HG03378 (cell line): ENCODE measurements at regions not wholly inside any gene's neighbourhood (a gene's known extent, or its start where the extent isn't known, plus 50 kb on each side); places are given as distances from the start of the nearest gene placed in this dataset.
"Not testable (repeated sequence)": the region's sequence is repeated elsewhere in the genome, so short reads cannot be mapped to it uniquely, and the experiment has no call there.

Source experiments
- ATAC-seq: cut with Tn5 transposase; IDR thresholded peaks from one replicate; pipeline ENCODE4 v1.9.1; 2021; ENCODE audit warnings: mild to moderate bottlenecking, moderate library complexity; ENCODE audit not compliant: unreplicated experiment

DNA sequence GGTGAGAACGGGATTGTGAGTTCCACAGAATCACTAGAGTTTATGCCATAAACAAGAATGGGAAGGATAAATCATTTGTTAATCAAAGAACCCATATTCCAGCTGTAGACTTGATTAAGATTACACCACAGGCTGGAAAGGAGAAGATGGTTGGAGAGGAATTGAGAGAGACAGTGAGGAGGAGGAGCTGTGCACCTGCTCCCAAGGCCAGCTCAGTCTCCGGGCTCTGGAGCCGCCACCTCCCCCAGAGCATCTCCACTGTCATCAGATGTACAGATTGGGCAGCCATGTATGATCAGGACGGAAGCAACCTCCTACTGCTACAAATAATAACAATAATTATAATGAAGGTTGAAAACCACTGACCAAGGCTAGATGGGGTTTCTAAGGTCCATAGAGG is 170.0 kb downstream of the MINAR1 start:
- ATAC-seq: no peak

DNA sequence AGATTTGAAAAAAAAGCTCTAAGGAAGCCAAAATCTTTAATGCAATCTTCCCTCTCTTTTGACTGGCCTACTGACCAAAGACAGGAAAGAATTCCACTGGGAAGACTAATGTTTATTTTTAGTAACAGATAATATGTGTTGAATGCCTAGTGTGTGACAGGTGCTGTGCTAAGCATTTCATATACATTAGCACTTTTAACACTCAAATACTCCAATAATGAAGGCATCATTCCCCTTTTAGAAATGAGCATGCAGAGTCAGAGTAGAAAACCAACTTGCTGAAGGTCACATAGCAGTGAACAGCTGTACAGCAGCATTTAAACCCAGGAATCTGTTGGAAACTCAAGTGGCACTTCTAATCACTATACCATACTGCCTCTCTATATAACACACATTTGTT is 170.6 kb downstream of the MINAR1 start:
- no peak for ATAC-seq

DNA sequence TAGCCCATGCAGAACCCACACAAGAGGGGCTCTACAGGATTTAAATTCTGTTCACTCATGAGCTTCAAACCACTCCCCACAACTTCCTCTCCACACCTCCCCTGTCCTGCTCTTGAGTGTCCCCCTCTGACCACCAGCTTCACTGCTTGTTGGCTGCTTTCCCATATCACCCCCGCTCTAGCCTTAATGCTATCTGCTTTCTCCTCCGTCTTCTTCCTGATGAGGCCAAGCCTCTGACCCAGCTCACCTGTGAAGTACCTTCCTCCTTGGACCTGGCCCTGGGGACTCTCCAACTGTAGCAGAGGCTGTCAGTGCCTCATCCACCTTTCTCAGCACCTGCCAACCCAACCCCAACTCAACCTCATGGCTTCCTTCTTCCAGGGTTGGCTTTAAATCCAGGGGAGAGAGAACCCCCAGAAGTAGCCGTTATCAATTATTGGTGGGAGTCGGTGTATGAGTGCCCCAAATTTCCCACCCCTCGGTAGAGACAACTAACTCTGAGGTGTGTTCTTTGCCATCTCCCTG is 174.8 kb downstream of the MINAR1 start:
- no peak for ATAC-seq

DNA sequence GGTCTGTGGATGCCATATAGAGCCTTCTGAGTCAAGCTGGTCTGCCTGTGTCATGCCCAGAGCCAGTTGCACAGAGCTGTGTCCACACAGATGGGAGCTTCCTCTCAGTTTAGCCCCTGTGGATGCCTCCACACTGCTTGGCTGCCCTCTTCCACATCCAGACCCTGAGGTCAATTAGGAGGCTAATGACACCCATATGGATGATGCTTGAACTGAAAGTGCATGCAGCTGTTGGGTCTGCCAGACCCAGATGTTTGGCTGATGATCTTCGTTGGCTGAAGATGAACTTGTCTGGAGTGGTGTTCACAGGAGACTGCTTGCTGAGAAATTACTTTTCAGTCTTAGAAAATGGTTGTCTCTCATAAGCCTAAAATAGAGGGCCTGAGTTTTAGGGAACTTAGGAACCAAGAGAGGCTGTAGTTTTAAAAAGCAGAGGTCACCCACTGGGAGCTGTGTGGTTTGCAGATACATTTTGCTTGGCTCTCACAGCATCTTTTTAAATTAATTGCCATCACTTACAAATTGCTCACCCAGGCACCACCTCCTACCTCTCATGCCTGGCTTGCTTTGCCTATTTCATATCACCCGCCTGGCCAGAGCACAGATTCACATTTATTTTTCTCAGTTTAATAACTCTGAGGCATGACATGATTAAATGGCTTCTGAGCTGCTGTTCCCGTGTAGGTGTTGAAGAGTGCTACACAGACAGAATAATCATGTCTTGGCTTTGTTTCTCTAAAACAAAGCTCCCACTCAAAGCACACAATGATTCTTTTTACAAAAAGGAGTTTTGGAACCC is 176.1 kb downstream of the MINAR1 start:
- ATAC-seq: no peak

DNA sequence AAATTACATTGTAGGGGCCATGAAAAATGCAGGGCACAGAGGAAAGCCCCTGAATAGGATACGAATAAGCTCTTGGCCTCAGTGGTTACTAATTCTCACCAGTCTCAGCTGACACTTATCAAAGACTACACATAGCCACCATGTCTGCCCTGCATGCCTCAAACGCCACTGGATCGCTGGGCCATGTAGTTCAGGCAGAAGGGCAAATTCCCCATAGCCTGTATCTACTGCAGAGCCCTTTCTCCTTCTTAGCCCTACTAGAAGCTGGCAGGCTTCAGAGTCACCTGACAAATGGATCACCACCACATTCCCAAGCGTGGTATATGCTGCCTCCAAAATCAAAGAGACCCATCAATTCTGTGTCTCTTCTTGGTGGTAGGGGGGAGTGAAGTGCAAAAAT is 177.4 kb downstream of the MINAR1 start:
- no peak for ATAC-seq

DNA sequence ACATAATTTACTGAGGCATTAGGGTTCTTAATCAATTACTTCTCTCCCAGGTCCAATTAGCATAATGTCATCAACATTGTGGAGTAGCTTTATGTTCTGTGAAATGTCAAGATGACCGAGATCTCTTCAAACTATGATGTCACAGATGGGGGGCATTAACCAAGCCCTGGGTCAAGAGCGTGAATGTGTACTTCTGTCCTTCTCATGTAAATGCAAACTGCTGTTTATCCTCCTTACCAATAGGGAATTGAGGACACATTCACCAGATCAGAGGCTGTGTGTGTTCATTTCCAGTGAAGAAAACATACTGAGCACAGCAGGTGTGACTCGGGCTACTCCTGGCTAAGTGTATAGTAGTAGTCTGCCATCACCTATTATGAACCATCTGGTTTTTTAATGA is 177.9 kb downstream of the MINAR1 start:
- no peak for ATAC-seq

DNA sequence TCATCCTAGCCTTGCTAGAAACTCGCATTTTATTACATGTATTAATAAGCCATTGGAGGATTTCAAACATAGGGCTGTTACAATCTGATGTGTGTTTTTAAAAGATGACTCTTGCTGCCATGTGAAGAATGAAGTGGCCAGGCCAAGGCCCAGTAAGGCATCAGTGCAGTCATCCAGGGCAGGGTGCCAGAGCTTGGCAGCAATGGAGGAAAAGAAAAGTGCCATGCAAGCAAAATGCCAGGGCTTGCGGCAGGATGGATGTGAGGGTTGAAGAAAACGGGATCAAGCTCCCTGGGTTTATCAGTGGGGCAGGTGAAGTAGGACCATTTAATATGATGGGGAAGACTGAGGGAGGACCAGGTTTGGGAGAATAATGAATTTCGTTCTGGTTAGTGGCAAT is 183.6 kb downstream of the MINAR1 start:
- ATAC-seq: no peak

DNA sequence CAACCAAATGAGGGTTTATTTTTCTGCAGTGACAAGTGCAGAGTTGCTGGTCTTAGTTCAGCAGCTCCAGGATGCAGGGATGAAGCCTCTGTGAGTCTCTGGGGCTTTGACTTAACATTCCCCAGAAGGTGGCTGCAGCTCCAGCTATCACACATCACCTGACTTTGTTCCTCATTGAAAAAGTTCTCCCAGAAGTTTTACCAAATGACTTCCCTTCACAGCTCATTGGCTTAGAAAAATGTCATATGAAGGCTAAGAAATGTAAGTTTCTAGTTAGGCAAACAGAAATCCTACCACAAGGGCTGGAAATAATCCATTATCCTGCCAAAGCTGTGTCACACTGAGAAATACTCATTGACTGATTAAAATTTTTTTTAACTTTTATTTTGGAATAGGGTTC is 184.9 kb downstream of the MINAR1 start:
- no peak for ATAC-seq

DNA sequence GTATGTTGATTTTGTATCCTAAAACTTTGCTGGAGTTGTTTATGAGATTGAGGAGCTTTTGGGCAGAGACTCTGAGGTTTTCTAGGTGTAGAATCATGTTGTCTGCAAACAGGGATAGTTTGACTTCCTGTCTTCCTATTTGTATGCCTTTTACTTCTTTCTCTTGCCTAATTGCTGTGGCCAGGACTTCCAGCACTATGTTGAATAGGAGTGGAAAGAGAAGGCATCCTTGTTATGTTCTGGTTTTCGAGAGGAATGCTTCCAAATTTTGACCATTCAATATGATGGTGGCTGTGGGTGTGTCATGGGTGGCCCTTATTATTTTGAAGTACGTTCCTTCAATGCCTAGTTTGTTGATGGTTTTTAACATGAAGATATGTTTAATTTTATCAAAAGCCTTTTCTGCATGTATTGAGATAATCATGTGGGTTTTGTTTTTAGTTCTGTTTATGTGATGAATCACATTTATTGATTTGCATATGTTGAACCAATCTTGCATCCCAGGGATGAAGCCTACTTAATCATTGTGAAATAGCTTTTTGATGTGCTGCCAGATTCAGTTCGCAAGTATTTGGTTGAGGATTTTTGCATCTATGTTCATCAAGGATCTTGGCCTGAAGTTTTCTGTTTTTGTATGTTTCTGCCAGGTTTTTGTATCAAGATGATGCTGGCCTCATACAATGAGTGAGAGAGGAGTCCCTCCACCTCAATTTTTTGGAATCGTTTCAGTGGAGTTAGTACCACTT is 188.1 kb downstream of the MINAR1 start:
- no peak for ATAC-seq

DNA sequence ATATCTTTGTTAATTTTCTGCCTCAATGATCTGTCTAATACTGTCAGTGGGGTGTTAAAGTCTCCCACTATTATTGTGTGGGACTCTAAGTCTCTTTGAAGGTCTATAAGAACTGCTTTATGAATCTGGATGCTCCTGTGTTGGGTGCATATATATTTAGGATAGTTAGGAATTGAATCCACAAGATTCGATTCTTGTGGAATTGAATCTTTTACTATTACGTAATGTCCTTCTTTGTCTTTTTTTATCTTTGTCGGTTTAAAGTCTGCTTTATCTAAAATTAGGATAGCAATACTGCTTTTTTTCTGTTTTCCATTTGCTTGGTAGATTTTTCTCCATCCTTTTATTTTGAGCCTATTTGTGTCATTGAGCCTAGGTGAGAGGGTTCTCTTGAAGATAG is 189.7 kb downstream of the MINAR1 start:
- ATAC-seq: not testable (repeated sequence)

DNA sequence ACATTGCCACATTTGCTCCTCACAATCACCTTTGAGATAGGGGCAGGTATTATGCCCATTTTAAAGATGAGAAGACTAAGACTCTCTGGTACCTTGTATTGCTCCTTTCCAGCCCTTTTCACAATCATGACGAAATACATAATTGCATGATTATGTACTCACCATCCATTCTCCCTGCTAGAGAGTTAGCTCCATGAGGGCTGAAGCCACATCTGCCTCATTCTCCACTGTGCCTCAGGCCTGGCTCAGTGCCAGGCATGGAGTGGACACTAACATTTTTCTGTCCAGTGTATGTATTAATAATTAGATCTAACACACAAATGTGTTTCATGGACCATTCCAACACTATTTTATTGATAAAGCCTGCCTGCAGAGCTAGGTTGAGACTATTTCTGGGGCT is 191.4 kb downstream of the MINAR1 start:
- ATAC-seq: no peak

DNA sequence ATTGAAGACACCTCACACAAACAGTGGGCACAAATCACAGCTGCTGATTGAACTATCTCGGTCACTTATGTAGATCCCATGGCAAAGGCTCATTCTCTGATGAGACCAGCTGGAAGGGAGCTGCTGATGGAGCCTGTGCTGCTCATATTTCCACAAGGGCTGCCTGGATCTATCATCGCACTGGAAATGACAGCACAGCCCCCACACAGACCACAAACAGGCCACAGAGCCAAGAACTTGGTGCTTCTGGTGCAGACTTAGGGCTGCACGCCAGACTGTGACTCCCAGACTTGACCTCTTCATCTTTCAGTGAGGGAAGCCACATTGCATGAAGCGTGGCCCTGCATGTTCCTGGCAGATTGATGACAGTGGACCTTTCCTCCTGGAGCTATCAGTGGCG is 197.6 kb downstream of the MINAR1 start:
- ATAC-seq: no peak

DNA sequence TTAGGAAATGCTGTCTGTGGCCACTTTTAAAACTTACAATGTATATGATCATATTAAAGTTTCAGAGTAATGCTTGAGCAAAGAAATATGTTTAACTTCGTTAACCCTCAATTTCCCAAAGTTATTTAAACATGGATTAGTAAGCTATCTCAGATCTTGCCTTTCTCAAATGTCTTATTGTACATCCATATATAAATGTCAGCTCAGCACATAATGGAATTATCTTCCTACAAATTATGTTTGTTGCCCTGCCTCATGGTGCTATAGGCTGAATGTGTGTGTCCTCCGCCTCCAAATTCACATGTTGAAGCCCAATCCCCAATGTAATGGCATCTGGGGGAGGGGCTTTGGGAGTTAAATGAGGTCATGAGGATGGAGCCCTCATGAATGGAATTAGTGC is 200.3 kb downstream of the MINAR1 start:
- ATAC-seq: no peak

DNA sequence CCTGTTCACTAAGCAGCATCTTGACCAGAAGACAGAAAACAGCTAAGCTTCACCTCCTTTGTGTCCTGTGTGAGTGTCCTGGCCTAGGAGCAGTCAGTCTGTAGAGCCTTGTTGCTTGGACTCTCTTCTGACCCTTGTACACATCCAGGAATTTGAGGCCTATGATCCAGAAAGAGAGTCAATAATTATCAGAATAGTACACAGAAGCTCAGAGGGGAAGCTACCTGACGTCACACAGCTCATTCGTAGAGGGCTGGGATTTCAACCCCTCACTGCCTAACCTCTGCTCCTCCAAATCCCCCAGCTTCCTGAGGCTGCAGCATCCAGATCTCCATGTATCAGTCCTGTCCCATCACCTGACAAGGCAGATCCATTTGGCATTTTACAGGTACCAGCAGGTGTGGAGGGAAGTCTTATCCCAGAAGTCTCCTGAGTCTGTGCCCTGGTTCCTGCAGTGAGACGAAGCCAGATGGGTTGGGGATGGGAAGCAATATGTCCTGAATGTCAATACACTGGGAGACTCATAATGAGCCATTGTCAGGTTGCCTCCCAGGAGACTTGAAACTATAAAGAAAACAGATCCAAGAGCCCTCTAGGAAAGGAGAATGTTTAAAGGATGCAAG is 203.1 kb downstream of the MINAR1 start:
- ATAC-seq: no peak

DNA sequence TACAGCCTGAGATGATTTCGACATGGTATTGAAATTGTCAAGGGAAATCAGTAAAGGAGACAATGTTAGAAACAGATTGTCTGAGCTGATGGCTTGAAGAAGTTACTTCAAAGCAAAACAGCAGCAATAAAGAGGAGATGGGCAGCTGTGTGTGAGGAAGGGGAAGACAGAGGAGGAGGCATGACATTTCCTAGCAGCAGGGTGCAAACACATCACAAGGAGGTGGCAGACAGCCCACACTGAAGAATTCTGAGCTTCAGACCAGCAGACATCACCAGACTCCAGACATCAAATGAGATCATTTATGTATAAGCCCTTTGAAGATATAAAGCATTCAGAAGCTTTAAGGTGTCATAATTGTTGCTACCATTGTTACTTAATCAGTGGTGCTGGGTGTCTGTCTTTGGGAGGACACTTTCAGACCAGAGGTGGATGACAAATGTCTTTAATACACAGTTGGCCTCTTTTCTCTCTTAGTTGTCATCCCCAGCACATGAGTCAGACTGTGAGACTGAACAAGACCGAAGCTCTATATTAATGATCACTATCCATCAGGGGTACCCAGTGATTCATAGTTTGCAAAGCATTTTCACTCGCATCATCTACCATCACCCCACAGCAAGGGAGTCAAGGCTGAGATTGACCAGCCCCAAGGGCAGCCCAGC is 203.9 kb downstream of the MINAR1 start:
- no peak for ATAC-seq

DNA sequence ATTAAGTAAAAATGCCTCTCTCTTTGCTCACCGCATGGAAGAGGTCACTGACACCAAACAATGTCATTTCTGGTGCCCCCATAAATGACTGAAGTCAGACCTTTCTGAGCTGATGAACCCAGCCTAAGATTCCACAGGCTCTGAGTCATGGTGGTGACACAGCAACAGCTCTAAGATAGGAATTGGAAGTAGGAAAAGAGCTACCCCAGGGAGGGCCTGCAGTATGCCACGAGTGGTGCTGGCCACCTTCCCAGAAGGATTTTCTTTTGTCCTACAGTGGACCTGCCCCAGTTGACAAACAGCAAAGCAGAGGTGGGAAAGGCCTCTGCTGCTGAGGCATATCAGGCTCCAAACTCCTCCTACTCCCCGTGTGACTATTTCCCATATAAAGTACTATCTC is 208.1 kb downstream of the MINAR1 start:
- ATAC-seq: no peak

DNA sequence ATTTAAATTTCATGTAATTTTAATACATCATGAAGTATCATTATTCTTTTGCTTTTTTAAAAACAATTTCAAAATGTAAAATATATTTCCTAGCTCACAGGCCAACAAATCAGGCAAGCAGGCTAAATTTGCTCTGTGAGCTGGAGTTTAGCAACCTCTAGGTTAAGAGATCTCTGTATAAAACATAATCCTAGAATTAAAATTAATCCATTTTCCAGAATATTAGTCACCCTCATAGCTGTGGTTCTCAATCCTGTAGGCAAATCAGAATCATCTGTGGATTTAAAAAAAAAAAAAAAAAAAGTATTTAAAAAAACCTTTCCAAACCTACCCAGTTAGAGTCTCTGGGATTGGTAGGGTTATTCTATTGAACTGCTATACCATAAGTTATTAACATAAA is 209.7 kb downstream of the MINAR1 start:
- ATAC-seq: no peak

DNA sequence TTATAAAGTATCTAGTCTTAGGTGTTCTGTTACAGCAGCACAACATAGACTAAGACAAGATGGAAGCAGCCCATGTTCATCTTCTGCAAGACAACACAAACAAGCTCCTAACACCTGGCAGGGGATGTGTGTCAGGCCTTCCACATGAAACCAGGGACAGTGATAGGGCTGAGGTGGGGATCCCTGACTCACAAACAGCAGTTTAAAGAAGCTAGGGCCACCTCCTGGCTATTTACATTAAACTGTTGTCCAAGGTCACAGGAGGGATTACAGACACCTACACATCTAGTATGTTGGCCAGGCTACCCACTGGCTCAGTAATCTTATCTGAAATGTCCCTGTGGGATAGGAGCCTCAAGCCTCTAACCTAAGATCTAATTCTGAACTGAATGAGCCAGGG is 211.3 kb downstream of the MINAR1 start:
- no peak for ATAC-seq

DNA sequence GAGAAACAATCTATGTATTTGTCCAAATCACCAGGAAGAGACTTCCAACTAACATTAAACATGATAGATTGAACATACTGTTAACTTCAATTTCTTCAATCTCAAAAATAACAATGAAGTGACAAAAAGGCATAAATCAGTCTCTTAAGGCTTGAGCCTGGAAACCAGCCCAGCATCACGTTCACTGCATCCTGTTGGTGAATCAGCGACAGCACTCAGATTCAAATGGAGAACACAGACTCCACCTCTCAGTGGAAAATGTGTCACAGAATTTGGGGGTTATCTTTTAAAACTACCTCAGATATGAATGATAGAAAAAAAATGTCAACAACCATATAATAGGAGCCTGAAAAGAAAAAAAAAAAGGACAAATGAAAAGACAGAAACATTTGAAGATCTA is 212.0 kb downstream of the MINAR1 start:
- ATAC-seq: no peak

DNA sequence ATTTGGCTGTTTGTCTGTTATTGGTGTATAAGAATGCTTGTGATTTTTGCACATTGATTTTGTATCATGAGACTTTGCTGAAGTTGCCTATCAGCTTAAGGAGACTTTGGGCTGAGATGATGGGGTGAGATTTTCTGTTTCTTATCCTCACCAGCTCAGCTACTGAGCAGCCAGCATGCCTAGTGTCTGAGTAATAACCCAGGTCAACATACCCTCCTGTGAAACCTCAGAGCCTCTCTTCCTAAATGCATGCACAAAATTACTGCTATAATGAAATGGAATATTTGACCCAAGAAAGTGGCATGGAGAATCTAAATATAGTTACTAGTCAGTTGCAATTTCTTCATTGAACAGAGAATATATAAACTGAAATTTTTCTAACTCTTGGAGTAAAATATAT is 220.8 kb downstream of the MINAR1 start:
- ATAC-seq: not testable (repeated sequence)

DNA sequence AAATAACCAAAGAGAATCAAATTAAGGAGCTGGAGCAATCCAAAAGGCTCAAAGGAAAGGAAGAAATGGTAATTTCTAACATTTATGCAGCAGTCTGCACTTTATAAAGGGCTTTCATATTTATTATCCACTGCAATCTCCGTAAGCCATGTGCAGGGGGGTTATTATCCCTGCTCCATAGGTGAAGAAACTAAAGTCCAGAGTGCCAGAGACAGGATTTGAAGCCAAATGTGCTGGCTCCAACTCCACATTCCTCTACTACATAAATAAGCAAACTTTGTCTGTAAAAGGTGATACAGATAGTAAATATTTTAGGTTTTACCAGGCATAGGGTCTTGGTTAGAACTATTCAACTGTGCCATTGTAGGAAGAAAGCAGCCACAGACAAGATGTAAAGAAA is 221.4 kb downstream of the MINAR1 start:
- no peak for ATAC-seq
